Keratinocyte (primary cell): ENCODE measurements at regions not wholly inside any gene's neighbourhood (a gene's known extent, or its start where the extent isn't known, plus 50 kb on each side); places are given as distances from the start of the nearest gene placed in this dataset.

Source experiments
- DNase-seq: peaks from one replicate; pipeline ENCODE4 v3.0.0-alpha.2; 2011; ENCODE audit warnings: low read depth, missing footprints, low spot score
- FAIRE-seq: peaks from 2 replicates; lab custom pipeline; 2011; peaks lifted over from hg19 to GRCh38; lab: Jason Lieb, UNC
- H2AFZ ChIP-seq: 2 replicates; pipeline ENCODE4 v1.6.0; 2012; ENCODE audit warnings: low read length, control low read depth, inconsistent platforms; ENCODE audit not compliant: control insufficient read depth
- H3K27ac ChIP-seq: 2 replicates; pipeline ENCODE4 v1.5.1; 2011; ENCODE audit warnings: low read length; ENCODE audit not compliant: control insufficient read depth, insufficient read depth
- H3K27me3 ChIP-seq: 3 replicates; pipeline ENCODE4 v1.6.0; 2011; ENCODE audit warnings: low read length; ENCODE audit not compliant: control insufficient read depth, insufficient read depth; ENCODE audit errors: extremely low read depth
- H3K36me3 ChIP-seq, 2 experiments: 2 replicates in 1 of 2; 3 replicates in 1 of 2; pipeline ENCODE4 v1.5.1; 2011; ENCODE audit warnings: low read length in 2 of 2, mild to moderate bottlenecking in 1 of 2; ENCODE audit not compliant: control insufficient read depth in 2 of 2, insufficient read depth in 2 of 2; ENCODE audit errors: extremely low read depth in 1 of 2
- H3K4me1 ChIP-seq: 3 replicates; pipeline ENCODE4 v1.5.1; 2011; ENCODE audit warnings: low read length; ENCODE audit not compliant: control insufficient read depth, insufficient read depth; ENCODE audit errors: extremely low read depth
- H3K4me2 ChIP-seq: 3 replicates; pipeline ENCODE4 v1.6.0; 2011; ENCODE audit warnings: low read depth, low read length; ENCODE audit not compliant: control insufficient read depth, insufficient read depth; ENCODE audit errors: extremely low read depth
- H3K4me3 ChIP-seq, 3 experiments: fragments of 200-600 bp in 1 of 3; sonication (generic) in 1 of 3; 2 replicates in 2 of 3; 3 replicates in 1 of 3; pipeline ENCODE4 v1.5.1; 2011 to 2016; ENCODE audit warnings: low read length in 3 of 3, mild to moderate bottlenecking in 3 of 3, control low read depth in 2 of 3, inconsistent platforms in 1 of 3, low read depth in 1 of 3, mixed read lengths in 1 of 3, mixed run types in 1 of 3, moderate library complexity in 1 of 3; ENCODE audit not compliant: control insufficient read depth in 2 of 3, insufficient read depth in 2 of 3; ENCODE audit errors: extremely low read depth in 1 of 3
- H3K79me2 ChIP-seq: 2 replicates; pipeline ENCODE4 v1.6.0; 2012; ENCODE audit warnings: low read length; ENCODE audit not compliant: control insufficient read depth, insufficient read depth
- H3K9ac ChIP-seq: 3 replicates; pipeline ENCODE4 v1.6.0; 2011; ENCODE audit warnings: low read length; ENCODE audit not compliant: control insufficient read depth, insufficient read depth; ENCODE audit errors: extremely low read depth
- H3K9me1 ChIP-seq: 3 replicates; pipeline ENCODE4 v1.6.0; 2011; ENCODE audit warnings: low read length; ENCODE audit not compliant: control insufficient read depth, insufficient read depth; ENCODE audit errors: extremely low read depth
- H3K9me3 ChIP-seq: 2 replicates; pipeline ENCODE4 v1.5.1; 2012; ENCODE audit warnings: low read depth, low read length; ENCODE audit not compliant: control insufficient read depth
- H4K20me1 ChIP-seq: 3 replicates; pipeline ENCODE4 v1.6.0; 2011; ENCODE audit warnings: low read length; ENCODE audit not compliant: control insufficient read depth, insufficient read depth; ENCODE audit errors: extremely low read depth
- CTCF ChIP-seq, 3 experiments: IDR thresholded peaks in 1 of 3; conservative IDR thresholded peaks in 1 of 3; optimal IDR thresholded peaks in 1 of 3; 2 replicates in 2 of 3; 3 replicates in 1 of 3; pipeline versions ENCODE3 to v1.5.1; 2011; ENCODE audit warnings: low read length in 3 of 3, mild to moderate bottlenecking in 3 of 3, moderate library complexity in 2 of 3, control low read depth in 1 of 3, inconsistent platforms in 1 of 3; ENCODE audit not compliant: insufficient read depth in 2 of 3; ENCODE audit errors: extremely low read depth in 1 of 3
- EZH2 ChIP-seq: IDR thresholded peaks from one replicate; pipeline ENCODE4 v1.6.1; 2012; ENCODE audit warnings: inconsistent platforms, mild to moderate bottlenecking, low read length, moderate library complexity
- dilution Hi-C: fragments of 300-500 bp; cut with MboI; formaldehyde crosslinking; loops from one replicate; pipeline ENCODE4 v1.7.0; 2020; ENCODE audit warnings: low sequenced_read_pairs; ENCODE audit not compliant: extremely low pct_ligation_motif_present

GRCh38 chr18:76137216-76137615, 357.8 kb downstream of the ZNF516 start:
- no peaks in the 10 kb centered on the region for H3K79me2 ChIP-seq
- H3K9ac ChIP-seq = no peak overlapping the region
- H3K9me1 ChIP-seq = no peaks in the 10 kb centered on the region
- no peaks in the 10 kb centered on the region for H3K27me3 ChIP-seq
- H3K27ac ChIP-seq = no peak overlapping the region
- no peak for TF ChIP-seq CTCF (optimal IDR thresholded peaks at IDR 0.05 in 1 of 3, IDR thresholded peaks at IDR 0.05 in 1 of 3, conservative IDR thresholded peaks at IDR 0.05 in 1 of 3; ENCODE audit: extremely low read depth in 1 of 3, insufficient read depth in 2 of 3, low read length in 3 of 3)
- no peak for TF ChIP-seq EZH2
- no peaks in the 10 kb centered on the region for H4K20me1 ChIP-seq
- dilution Hi-C loops = no loop called here
- DNase-seq = no peak
- no peak overlapping the region for H3K4me3 ChIP-seq
- no peak for FAIRE-seq
- no peak overlapping the region for H2AFZ ChIP-seq
- no peak overlapping the region for H3K4me2 ChIP-seq
- H3K9me3 ChIP-seq = no peaks in the 10 kb centered on the region
- H3K4me1 ChIP-seq = no peaks in the 10 kb centered on the region
- H3K36me3 ChIP-seq = no peaks in the 10 kb centered on the region

- Histone ChIP-seq H3K9me1 (no peaks in the 10 kb centered on the region), H3K36me3 (no peaks in the 10 kb centered on the region), H3K4me1 (no peaks in the 10 kb centered on the region), H3K9me3 (no peaks in the 10 kb centered on the region), H3K4me3 (no peak overlapping the region), H3K79me2 (no peaks in the 10 kb centered on the region), H4K20me1 (no peaks in the 10 kb centered on the region), H3K27me3 (no peaks in the 10 kb centered on the region), H3K9ac (no peak overlapping the region), H3K27ac (no peak overlapping the region), H2AFZ (no peak overlapping the region), H3K4me2 (no peak overlapping the region)
- TF ChIP-seq EZH2 (no peak), CTCF (optimal IDR thresholded peaks at IDR 0.05 in 1 of 3, IDR thresholded peaks at IDR 0.05 in 1 of 3, conservative IDR thresholded peaks at IDR 0.05 in 1 of 3; ENCODE audit: extremely low read depth in 1 of 3, insufficient read depth in 2 of 3, low read length in 3 of 3) (no peak)
- DNase-seq (no peak), FAIRE-seq (no peak)
- dilution Hi-C loops = no loop called here
These were observed 358.3 kb downstream of the ZNF516 start for GRCh38 chr18:76136701-76137100.
